ENCODE measurements at regions not wholly inside any gene's neighbourhood (a gene's known extent, or its start where the extent isn't known, plus 50 kb on each side); places are given as distances from the start of the nearest gene placed in this dataset.

- H2AFZ ChIP-seq (ENCODE audit: low read length), result peak overlapping the region; percentile 3
- DNase-seq (ENCODE audit: low spot score) (no peak), ATAC-seq (no peak), FAIRE-seq (no peak)
- H4K20me1 ChIP-seq (ENCODE audit: insufficient read depth, low read length), result no peaks in the 10 kb centered on the region
- in situ Hi-C loops (cut with HindIII; ENCODE audit: extremely low pct_ligation_motif_present, low pct_unique_long_range_greater_than_20kb), result no loop called here
- WGBS (ENCODE audit: low lambda C conversion rate), result 83% methylated on average over 13 of the region's 13 CpGs
- H3K9me3 ChIP-seq (ENCODE audit: low read length), result no peaks in the 10 kb centered on the region
- no peak overlapping the region for H3K9ac ChIP-seq (ENCODE audit: insufficient read depth, low read depth, low read length)
- no peaks in the 10 kb centered on the region for H3K36me3 ChIP-seq (replicated peaks in 1 of 2; ENCODE audit: control insufficient read depth in 1 of 2, insufficient read depth in 2 of 2, low read length in 2 of 2)
- H3K4me3 ChIP-seq (replicated peaks in 1 of 3; ENCODE audit: insufficient read depth in 1 of 3, low read depth in 2 of 3, low read length in 3 of 3), result no peak overlapping the region
- H3K79me2 ChIP-seq (ENCODE audit: insufficient read depth, low read length), result no peaks in the 10 kb centered on the region
- no TSS peak for BruUV-seq (replicated peaks)
- ChIA-PET CTCF (ENCODE audit: low intra/inter-chr PET ratio, low total read pairs) (no interaction called here), POLR2A (no interaction called here)
- intact Hi-C loops (cut with micrococcal nuclease; ENCODE audit: unreplicated experiment), result no loop called here
- no peak overlapping the region for H3K4me2 ChIP-seq (ENCODE audit: low read depth, low read length)
- no peaks in the 10 kb centered on the region; a peak in 1 of 5 replicates for H3K27me3 ChIP-seq (ENCODE audit: control insufficient read depth in 1 of 2, insufficient read depth in 2 of 2, low read length in 2 of 2)
- H3K27ac ChIP-seq (ENCODE audit: extremely low read length, insufficient read depth, low read length), result no peak overlapping the region
- peak; percentile 8 for TF ChIP-seq ZNF687 (CRISPR knock-in tag; IDR thresholded peaks at IDR 0.05)
- TF ChIP-seq MAFF (IDR thresholded peaks at IDR 0.05; ENCODE audit: low read depth, low read length), result peak; percentile 85
- TF ChIP-seq PLSCR1 (CRISPR knock-in tag; IDR thresholded peaks at IDR 0.05; ENCODE audit: borderline replicate concordance), result no peak
- peak; percentile 77 to 90 for TF ChIP-seq MAFK (conservative IDR thresholded peaks at IDR 0.05 in 1 of 2, IDR thresholded peaks at IDR 0.05 in 1 of 2; ENCODE audit: low read length in 2 of 2)
- peaks cover 17% of the 10 kb centered on the region for H3K4me1 ChIP-seq (ENCODE audit: insufficient read depth, low read length)
Measured at GRCh38 chr6:167769408-167770190, 57.1 kb upstream of the AFDN start.
